ENCODE measurements at regions not wholly inside any gene's neighbourhood (a gene's known extent, or its start where the extent isn't known, plus 50 kb on each side); places are given as distances from the start of the nearest gene placed in this dataset.

DNA sequence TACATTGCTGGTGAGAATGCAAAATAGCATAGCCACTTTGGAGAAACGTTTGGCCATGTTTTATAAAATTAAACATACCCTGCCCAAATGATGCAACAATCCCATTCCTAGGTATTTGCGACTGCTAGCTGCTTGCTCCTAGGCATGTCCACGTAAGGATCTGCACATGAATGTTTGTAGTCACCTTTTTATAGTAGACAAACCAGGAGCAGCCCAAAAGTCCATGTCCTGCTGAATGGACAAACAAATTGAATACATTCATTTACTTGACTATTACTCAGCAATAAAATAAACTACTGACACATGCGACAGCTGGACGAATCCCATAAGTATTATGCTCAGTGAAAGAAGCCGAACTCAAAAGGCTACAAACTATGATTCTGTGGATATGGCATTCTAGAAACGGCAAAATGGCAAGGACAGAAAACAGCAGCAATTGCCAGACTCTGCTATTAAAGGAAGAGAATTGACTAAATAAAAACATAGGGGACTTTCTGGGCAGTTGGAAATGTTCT is 161.9 kb upstream of the GALNT2 start:
- Histone ChIP-seq H3K9me3 (ENCODE audit: control insufficient read depth, low read length) (peaks cover 2% of the 10 kb centered on the region), H3K23ac (ENCODE audit: low read length in 2 of 2) (no peak overlapping the region), H2AFZ (ENCODE audit: low read depth, low read length) (no peak overlapping the region), H3K27me3 (ENCODE audit: control insufficient read depth in 1 of 2, insufficient read depth in 1 of 2, low read length in 2 of 2) (peaks cover 6 to 12% of the 10 kb centered on the region in 2 experiments), H3K27ac (ENCODE audit: low read length, poor library complexity, severe bottlenecking) (no peak overlapping the region), H2BK5ac (ENCODE audit: low read depth, low read length, poor library complexity, severe bottlenecking) (no peak overlapping the region), H3K9ac (ENCODE audit: low read length) (no peak overlapping the region), H3K79me1 (replicated peaks; ENCODE audit: low read length, poor library complexity, severe bottlenecking) (no peaks in the 10 kb centered on the region), H4K8ac (ENCODE audit: low read length) (no peak overlapping the region), H3K4me1 (ENCODE audit: control insufficient read depth, insufficient read depth, low read depth, low read length) (no peaks in the 10 kb centered on the region), H2BK15ac (ENCODE audit: low read depth, poor library complexity, severe bottlenecking) (no peak overlapping the region), H3K4ac (ENCODE audit: low read depth in 1 of 2, low read length in 2 of 2) (no peak overlapping the region), H2BK12ac (ENCODE audit: low read length in 2 of 2) (no peak overlapping the region), H3K36me3 (ENCODE audit: control insufficient read depth in 1 of 2, insufficient read depth in 2 of 2, low read depth in 1 of 2, low read length in 2 of 2) (no peaks in the 10 kb centered on the region), H3K4me2 (ENCODE audit: low read length, poor library complexity, severe bottlenecking) (no peak overlapping the region), H3K4me3 (ENCODE audit: insufficient read depth in 1 of 2, low read depth in 1 of 2, low read length in 2 of 2) (no peak overlapping the region), H2AK5ac (ENCODE audit: low read length, severe bottlenecking) (no peak overlapping the region), H3K18ac (ENCODE audit: low read depth in 1 of 2, low read length in 2 of 2) (no peak overlapping the region), H3K14ac (ENCODE audit: low read length in 2 of 2) (no peak overlapping the region), H2BK120ac (ENCODE audit: low read depth, low read length) (no peak overlapping the region), H4K91ac (ENCODE audit: low read length) (no peak overlapping the region)
- 78% methylated on average over 7 of the region's 7 CpGs for WGBS
- no peak for DNase-seq

DNA sequence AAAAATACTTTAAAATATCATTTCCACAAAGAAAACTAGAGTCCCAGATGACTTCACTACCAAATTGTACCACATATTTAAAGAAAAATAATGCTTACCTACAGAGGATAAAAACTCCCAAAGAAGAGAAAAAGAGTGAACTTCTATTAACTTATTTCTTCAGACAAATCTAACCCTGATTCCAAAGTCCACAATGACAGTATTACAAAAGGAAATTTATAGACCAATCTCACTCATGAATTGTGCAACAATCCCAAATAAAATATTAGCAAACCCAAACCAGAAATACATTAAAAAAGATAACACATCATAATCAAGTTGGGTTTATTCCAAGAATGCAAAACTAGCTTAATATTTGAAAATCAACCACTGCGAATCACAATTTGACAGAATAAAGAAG is 161.4 kb upstream of the GALNT2 start:
- H3K23ac ChIP-seq (ENCODE audit: low read length in 2 of 2) = no peak overlapping the region
- H3K4ac ChIP-seq (ENCODE audit: low read depth in 1 of 2, low read length in 2 of 2) = no peak overlapping the region
- peaks cover 6 to 14% of the 10 kb centered on the region in 2 experiments for H3K27me3 ChIP-seq (ENCODE audit: control insufficient read depth in 1 of 2, insufficient read depth in 1 of 2, low read length in 2 of 2)
- H3K9me3 ChIP-seq (ENCODE audit: control insufficient read depth, low read length) = peaks cover 2% of the 10 kb centered on the region
- no peak overlapping the region for H2BK12ac ChIP-seq (ENCODE audit: low read length in 2 of 2)
- no peak overlapping the region for H2BK5ac ChIP-seq (ENCODE audit: low read depth, low read length, poor library complexity, severe bottlenecking)
- WGBS = no CpG with 5 or more reads among the region's 1 CpG
- no peak overlapping the region for H3K18ac ChIP-seq (ENCODE audit: low read depth in 1 of 2, low read length in 2 of 2)
- H4K8ac ChIP-seq (ENCODE audit: low read length) = no peak overlapping the region
- no peak overlapping the region for H3K14ac ChIP-seq (ENCODE audit: low read length in 2 of 2)
- no peaks in the 10 kb centered on the region for H3K36me3 ChIP-seq (ENCODE audit: control insufficient read depth in 1 of 2, insufficient read depth in 2 of 2, low read depth in 1 of 2, low read length in 2 of 2)
- no peaks in the 10 kb centered on the region for H3K4me1 ChIP-seq (ENCODE audit: control insufficient read depth, insufficient read depth, low read depth, low read length)
- H3K4me2 ChIP-seq (ENCODE audit: low read length, poor library complexity, severe bottlenecking) = no peak overlapping the region
- H3K4me3 ChIP-seq (ENCODE audit: insufficient read depth in 1 of 2, low read depth in 1 of 2, low read length in 2 of 2) = no peak overlapping the region
- no peak overlapping the region for H3K9ac ChIP-seq (ENCODE audit: low read length)
- H2BK15ac ChIP-seq (ENCODE audit: low read depth, poor library complexity, severe bottlenecking) = no peak overlapping the region
- no peak overlapping the region for H4K91ac ChIP-seq (ENCODE audit: low read length)
- H3K27ac ChIP-seq (ENCODE audit: low read length, poor library complexity, severe bottlenecking) = no peak overlapping the region
- H3K79me1 ChIP-seq (replicated peaks; ENCODE audit: low read length, poor library complexity, severe bottlenecking) = no peaks in the 10 kb centered on the region
- H2AFZ ChIP-seq (ENCODE audit: low read depth, low read length) = no peak overlapping the region
- DNase-seq = no peak
- H2BK120ac ChIP-seq (ENCODE audit: low read depth, low read length) = no peak overlapping the region
- H2AK5ac ChIP-seq (ENCODE audit: low read length, severe bottlenecking) = no peak overlapping the region

DNA sequence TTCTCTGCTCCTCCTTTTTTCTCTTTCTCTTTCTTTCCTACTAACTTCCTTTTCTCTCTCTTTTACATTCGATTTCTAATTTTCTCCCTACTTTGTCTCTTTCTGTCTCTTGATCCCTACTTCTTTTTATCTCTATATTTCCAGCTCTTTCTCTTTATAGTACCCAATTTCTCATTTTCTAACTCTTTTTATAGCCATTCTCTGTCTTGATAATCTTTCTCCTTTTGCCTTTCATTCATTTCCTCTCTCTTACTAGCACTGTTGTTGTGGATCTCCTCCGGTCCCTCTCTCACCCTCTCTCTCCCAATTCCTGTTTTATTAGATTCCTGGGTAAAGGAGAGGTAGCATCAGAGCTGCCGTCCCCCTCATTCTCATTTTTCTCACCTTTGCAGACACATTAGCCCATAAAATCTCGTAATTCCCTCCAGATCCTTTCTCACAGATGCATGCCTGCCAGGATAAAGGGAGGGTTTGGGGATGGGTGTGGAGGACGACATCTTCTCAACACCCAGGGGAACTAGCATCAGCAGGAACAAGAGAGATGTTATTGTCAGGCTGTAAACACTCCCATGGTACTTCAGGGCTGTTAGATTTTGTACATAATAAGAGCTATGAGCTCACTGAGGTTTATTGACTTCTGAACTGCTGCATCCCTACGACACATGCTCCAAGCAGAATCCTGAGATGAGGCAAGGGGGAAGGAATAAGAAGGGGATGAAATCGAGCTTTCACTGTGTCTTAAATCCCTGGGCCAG is 159.0 kb upstream of the GALNT2 start:
- Histone ChIP-seq H3K18ac (ENCODE audit: low read depth in 1 of 2, low read length in 2 of 2) (no peak overlapping the region), H4K8ac (ENCODE audit: low read length) (no peak overlapping the region), H3K23ac (ENCODE audit: low read length in 2 of 2) (no peak overlapping the region), H3K27me3 (ENCODE audit: control insufficient read depth in 1 of 2, insufficient read depth in 1 of 2, low read length in 2 of 2) (peaks cover 9 to 17% of the 10 kb centered on the region in 2 experiments), H3K4me3 (ENCODE audit: insufficient read depth in 1 of 2, low read depth in 1 of 2, low read length in 2 of 2) (no peak overlapping the region), H2BK5ac (ENCODE audit: low read depth, low read length, poor library complexity, severe bottlenecking) (no peak overlapping the region), H3K4me1 (ENCODE audit: control insufficient read depth, insufficient read depth, low read depth, low read length) (no peaks in the 10 kb centered on the region), H3K4me2 (ENCODE audit: low read length, poor library complexity, severe bottlenecking) (no peak overlapping the region), H2BK15ac (ENCODE audit: low read depth, poor library complexity, severe bottlenecking) (no peak overlapping the region), H3K4ac (ENCODE audit: low read depth in 1 of 2, low read length in 2 of 2) (no peak overlapping the region), H3K79me1 (replicated peaks; ENCODE audit: low read length, poor library complexity, severe bottlenecking) (no peaks in the 10 kb centered on the region), H2BK12ac (ENCODE audit: low read length in 2 of 2) (no peak overlapping the region), H3K14ac (ENCODE audit: low read length in 2 of 2) (no peak overlapping the region), H2AK5ac (ENCODE audit: low read length, severe bottlenecking) (no peak overlapping the region), H2BK120ac (ENCODE audit: low read depth, low read length) (no peak overlapping the region), H3K27ac (ENCODE audit: low read length, poor library complexity, severe bottlenecking) (no peak overlapping the region), H3K36me3 (ENCODE audit: control insufficient read depth in 1 of 2, insufficient read depth in 2 of 2, low read depth in 1 of 2, low read length in 2 of 2) (no peaks in the 10 kb centered on the region), H3K9me3 (ENCODE audit: control insufficient read depth, low read length) (no peaks in the 10 kb centered on the region), H4K91ac (ENCODE audit: low read length) (no peak overlapping the region), H3K9ac (ENCODE audit: low read length) (no peak overlapping the region), H2AFZ (ENCODE audit: low read depth, low read length) (no peak overlapping the region)
- 63% methylated on average over 4 of the region's 7 CpGs for WGBS
- no peak for DNase-seq

DNA sequence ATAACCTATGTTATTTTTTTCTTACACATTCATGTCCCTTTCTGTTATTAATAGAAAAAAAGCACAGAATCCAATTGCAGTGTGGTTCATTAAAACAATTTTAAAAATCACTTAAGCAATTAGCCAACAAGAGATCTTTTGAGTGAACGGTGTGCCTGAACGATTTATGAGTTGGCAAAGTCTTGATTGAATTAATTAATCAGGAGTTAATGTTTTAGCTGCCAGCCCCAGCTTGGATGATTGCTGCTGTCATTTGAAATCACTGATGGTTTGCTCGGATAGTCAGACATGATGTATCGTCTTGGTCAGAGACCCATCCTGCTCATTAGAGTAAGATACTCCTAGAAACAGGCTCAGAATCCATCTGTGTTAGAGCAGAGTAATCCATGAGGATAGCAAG is 158.3 kb upstream of the GALNT2 start:
- Histone ChIP-seq H2BK120ac (ENCODE audit: low read depth, low read length) (no peak overlapping the region), H4K91ac (ENCODE audit: low read length) (no peak overlapping the region), H3K4ac (ENCODE audit: low read depth in 1 of 2, low read length in 2 of 2) (no peak overlapping the region), H3K27ac (ENCODE audit: low read length, poor library complexity, severe bottlenecking) (no peak overlapping the region), H2BK15ac (ENCODE audit: low read depth, poor library complexity, severe bottlenecking) (no peak overlapping the region), H3K79me1 (replicated peaks; ENCODE audit: low read length, poor library complexity, severe bottlenecking) (no peaks in the 10 kb centered on the region), H3K4me3 (ENCODE audit: insufficient read depth in 1 of 2, low read depth in 1 of 2, low read length in 2 of 2) (no peak overlapping the region), H4K8ac (ENCODE audit: low read length) (no peak overlapping the region), H3K18ac (ENCODE audit: low read depth in 1 of 2, low read length in 2 of 2) (no peak overlapping the region), H3K14ac (ENCODE audit: low read length in 2 of 2) (no peak overlapping the region), H3K23ac (ENCODE audit: low read length in 2 of 2) (no peak overlapping the region), H2AFZ (ENCODE audit: low read depth, low read length) (no peak overlapping the region), H3K36me3 (ENCODE audit: control insufficient read depth in 1 of 2, insufficient read depth in 2 of 2, low read depth in 1 of 2, low read length in 2 of 2) (no peaks in the 10 kb centered on the region), H2AK5ac (ENCODE audit: low read length, severe bottlenecking) (no peak overlapping the region), H2BK5ac (ENCODE audit: low read depth, low read length, poor library complexity, severe bottlenecking) (no peak overlapping the region), H3K4me1 (ENCODE audit: control insufficient read depth, insufficient read depth, low read depth, low read length) (no peaks in the 10 kb centered on the region), H3K9me3 (ENCODE audit: control insufficient read depth, low read length) (no peaks in the 10 kb centered on the region), H2BK12ac (ENCODE audit: low read length in 2 of 2) (no peak overlapping the region), H3K4me2 (ENCODE audit: low read length, poor library complexity, severe bottlenecking) (no peak overlapping the region), H3K27me3 (ENCODE audit: control insufficient read depth in 1 of 2, insufficient read depth in 1 of 2, low read length in 2 of 2) (peaks cover 9 to 17% of the 10 kb centered on the region in 2 experiments), H3K9ac (ENCODE audit: low read length) (no peak overlapping the region)
- no peak for DNase-seq
- WGBS = 91% methylated on average over 3 of the region's 4 CpGs

Data from mesenchymal stem cell (in vitro differentiated cells and primary cell).